ENCODE measurements at regions not wholly inside any gene's neighbourhood (a gene's known extent, or its start where the extent isn't known, plus 50 kb on each side); places are given as distances from the start of the nearest gene placed in this dataset.
"Not testable (repeated sequence)": the region's sequence is repeated elsewhere in the genome, so short reads cannot be mapped to it uniquely, and the experiment has no call there.

GRCh38 chr11:106161775-106162634 lies 84.5 kb downstream of the AASDHPPT start:
- DNase-seq (ENCODE audit: low read depth in 2 of 2) = no peak
- H3K4me3 ChIP-seq (replicated peaks in 1 of 2; ENCODE audit: low read depth in 2 of 2, low read length in 2 of 2) = no peak overlapping the region
- TF ChIP-seq CTCF (IDR thresholded peaks at IDR 0.05; ENCODE audit: low read depth, low read length) = no peak

GRCh38 chr11:106167085-106167484 lies 89.6 kb downstream of the AASDHPPT start:
- no peak for TF ChIP-seq CTCF (IDR thresholded peaks at IDR 0.05; ENCODE audit: low read depth, low read length)
- DNase-seq (ENCODE audit: low read depth in 2 of 2) = no peak
- H3K4me3 ChIP-seq (replicated peaks in 1 of 2; ENCODE audit: low read depth in 2 of 2, low read length in 2 of 2) = no peak overlapping the region

GRCh38 chr11:106172386-106172991 lies 95.0 kb downstream of the AASDHPPT start:
- DNase-seq (ENCODE audit: low read depth in 2 of 2) = no peak
- TF ChIP-seq CTCF (IDR thresholded peaks at IDR 0.05; ENCODE audit: low read depth, low read length) = no peak
- no peak overlapping the region for H3K4me3 ChIP-seq (replicated peaks in 1 of 2; ENCODE audit: low read depth in 2 of 2, low read length in 2 of 2)

- no peak overlapping the region for H3K4me3 ChIP-seq (replicated peaks in 1 of 2; ENCODE audit: low read depth in 2 of 2, low read length in 2 of 2)
- TF ChIP-seq CTCF (IDR thresholded peaks at IDR 0.05; ENCODE audit: low read depth, low read length) = no peak
- DNase-seq (ENCODE audit: low read depth in 2 of 2) = no peak
Measured at GRCh38 chr11:106173291-106173690, 95.8 kb downstream of the AASDHPPT start.

GRCh38 chr11:106174003-106174402 lies 96.5 kb downstream of the AASDHPPT start:
- not testable (repeated sequence) for H3K4me3 ChIP-seq (replicated peaks in 1 of 2; ENCODE audit: low read depth in 2 of 2, low read length in 2 of 2); DNase-seq (ENCODE audit: low read depth in 2 of 2)

- no peak for TF ChIP-seq CTCF (IDR thresholded peaks at IDR 0.05; ENCODE audit: low read depth, low read length)
- H3K4me3 ChIP-seq (replicated peaks in 1 of 2; ENCODE audit: low read depth in 2 of 2, low read length in 2 of 2) = no peak overlapping the region
- no peak for DNase-seq (ENCODE audit: low read depth in 2 of 2)
Measured at GRCh38 chr11:106176817-106177216, 99.4 kb downstream of the AASDHPPT start.

GRCh38 chr11:106177311-106177710 lies 99.8 kb downstream of the AASDHPPT start:
- no peak for TF ChIP-seq CTCF (IDR thresholded peaks at IDR 0.05; ENCODE audit: low read depth, low read length)
- DNase-seq (ENCODE audit: low read depth in 2 of 2) = no peak
- no peak overlapping the region for H3K4me3 ChIP-seq (replicated peaks in 1 of 2; ENCODE audit: low read depth in 2 of 2, low read length in 2 of 2)
